Cerebellar cortex (tissue), 1 donor: ENCODE measurements at regions not wholly inside any gene's neighbourhood (a gene's known extent, or its start where the extent isn't known, plus 50 kb on each side); places are given as distances from the start of the nearest gene placed in this dataset.
"Not testable (repeated sequence)": the region's sequence is repeated elsewhere in the genome, so short reads cannot be mapped to it uniquely, and the experiment has no call there.

ENCODE experiments used
- DNase-seq: peaks from one replicate; pipeline ENCODE4 v3.0.0-alpha.2; 2015; ENCODE audit warnings: low spot score

- DNase-seq: no peak
Observed at GRCh38 chr5:154618696-154619095, 136.5 kb upstream of the LARP1 start.

GRCh38 chr5:154614595-154614994 lies 136.6 kb upstream of the HAND1 start:
- no peak for DNase-seq

- no peak for DNase-seq
Observed at GRCh38 chr5:154614125-154614524, 136.1 kb upstream of the HAND1 start.

- DNase-seq: no peak
Observed at GRCh38 chr5:154612666-154613065, 134.6 kb upstream of the HAND1 start.

- no peak for DNase-seq
Observed at GRCh38 chr5:154611341-154611767, 133.3 kb upstream of the HAND1 start.

GRCh38 chr5:154610321-154611154 lies 132.5 kb upstream of the HAND1 start:
- DNase-seq: peak; percentile 58

- DNase-seq: no peak
Observed at GRCh38 chr5:154609251-154609650, 131.2 kb upstream of the HAND1 start.

GRCh38 chr5:154608531-154609011 lies 130.5 kb upstream of the HAND1 start:
- DNase-seq: no peak

- DNase-seq: no peak
Observed at GRCh38 chr5:154607746-154608145, 129.7 kb upstream of the HAND1 start.

- DNase-seq: no peak
Observed at GRCh38 chr5:154606246-154606645, 128.2 kb upstream of the HAND1 start.

- no peak for DNase-seq
Observed at GRCh38 chr5:154603953-154604679, 126.1 kb upstream of the HAND1 start.

- no peak for DNase-seq
Observed at GRCh38 chr5:154603485-154603884, 125.5 kb upstream of the HAND1 start.

- DNase-seq: no peak
Observed at GRCh38 chr5:154603011-154603410, 125.0 kb upstream of the HAND1 start.

- DNase-seq: no peak
Observed at GRCh38 chr5:154601014-154601413, 123.0 kb upstream of the HAND1 start.

- no peak for DNase-seq
Observed at GRCh38 chr5:154598021-154598420, 120.0 kb upstream of the HAND1 start.

GRCh38 chr5:154596844-154597243 lies 118.8 kb upstream of the HAND1 start:
- DNase-seq: not testable (repeated sequence)

GRCh38 chr5:154595662-154596061 lies 117.6 kb upstream of the HAND1 start:
- no peak for DNase-seq

- DNase-seq: no peak
Observed at GRCh38 chr5:154593796-154594195, 115.8 kb upstream of the HAND1 start.

GRCh38 chr5:154593071-154593470 lies 115.0 kb upstream of the HAND1 start:
- no peak for DNase-seq

GRCh38 chr5:154590093-154590724 lies 112.2 kb upstream of the HAND1 start:
- no peak for DNase-seq

GRCh38 chr5:154589511-154589910 lies 111.5 kb upstream of the HAND1 start:
- DNase-seq: no peak

- DNase-seq: not testable (repeated sequence)
Observed at GRCh38 chr5:154588833-154589425, 110.9 kb upstream of the HAND1 start.
